T-helper 1 cell treated with Interleukin-12 subunit alpha and Interleukin-12 subunit beta and Interleukin-4 antibody, amounts not matched to agents 30 ng/mL and 1 ng/mL, for 36 hours (primary cell): ENCODE measurements at regions not wholly inside any gene's neighbourhood (a gene's known extent, or its start where the extent isn't known, plus 50 kb on each side); places are given as distances from the start of the nearest gene placed in this dataset.
"Not testable (repeated sequence)": the region's sequence is repeated elsewhere in the genome, so short reads cannot be mapped to it uniquely, and the experiment has no call there.

Experiments used
- intact Hi-C: fragments of 100-400 bp; cut with micrococcal nuclease; formaldehyde crosslinking; loops from one replicate; pipeline ENCODE4 v1.15.1; 2024

DNA sequence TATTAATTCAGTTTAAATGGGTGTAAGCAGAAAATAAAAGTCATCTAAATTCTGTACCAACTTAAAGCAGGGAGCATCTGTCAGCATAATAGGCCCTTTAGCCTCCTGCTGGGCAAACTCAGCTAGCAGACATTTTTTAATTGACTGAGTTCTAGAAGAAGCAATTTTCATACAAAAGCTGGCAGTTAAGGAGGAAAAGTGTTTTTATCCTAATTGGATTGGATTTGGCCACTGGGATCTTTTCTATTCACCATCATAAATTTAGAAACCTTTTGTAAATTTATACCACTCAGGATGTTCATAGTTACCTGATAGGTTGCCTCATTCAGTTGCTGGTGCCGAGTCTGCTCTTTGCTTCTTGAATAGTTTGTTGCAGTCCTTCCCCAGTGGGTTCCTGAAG, 262.7 kb upstream of the FSIP2 start:
- intact Hi-C loops = no loop called here

DNA sequence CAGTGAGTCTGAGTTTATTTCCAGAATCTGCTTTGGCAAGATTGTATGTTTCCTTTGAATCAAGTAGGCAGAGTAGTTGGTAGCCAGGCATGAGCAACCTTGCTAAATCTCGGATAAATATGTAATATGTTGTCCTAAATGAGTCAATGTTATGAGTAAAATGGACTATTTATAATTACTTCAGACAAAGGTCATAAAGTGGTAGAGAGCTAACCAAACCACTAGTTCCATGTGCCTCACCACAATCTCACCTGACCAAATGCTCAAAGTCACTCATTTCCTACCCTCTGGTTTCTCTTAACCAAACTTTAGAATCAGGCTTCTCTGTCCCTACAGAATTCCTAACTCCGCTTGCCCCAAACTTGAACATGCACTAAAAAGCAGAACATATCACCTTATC, 261.2 kb upstream of the FSIP2 start:
- intact Hi-C loops = no loop called here

DNA sequence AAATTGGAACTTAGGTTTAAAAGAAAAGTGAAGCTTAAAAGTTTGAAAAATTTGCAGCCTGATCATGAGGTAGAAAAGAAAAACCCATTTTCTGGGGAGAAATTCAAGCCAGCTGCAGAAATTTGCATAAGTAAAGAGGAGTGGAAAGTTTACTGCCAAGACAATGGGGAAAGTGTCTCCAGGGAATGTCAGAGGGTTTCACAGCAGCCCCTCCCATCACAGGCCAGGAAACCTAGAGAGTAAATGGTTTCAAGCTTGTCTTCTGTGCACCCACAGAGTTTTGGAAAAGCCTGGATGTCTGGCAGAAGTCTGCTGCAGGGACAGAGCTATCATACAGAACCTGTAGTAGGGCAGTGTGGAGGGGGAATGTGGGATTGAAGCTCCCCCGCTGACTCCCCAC, 254.0 kb upstream of the FSIP2 start:
- intact Hi-C loops = no loop called here

DNA sequence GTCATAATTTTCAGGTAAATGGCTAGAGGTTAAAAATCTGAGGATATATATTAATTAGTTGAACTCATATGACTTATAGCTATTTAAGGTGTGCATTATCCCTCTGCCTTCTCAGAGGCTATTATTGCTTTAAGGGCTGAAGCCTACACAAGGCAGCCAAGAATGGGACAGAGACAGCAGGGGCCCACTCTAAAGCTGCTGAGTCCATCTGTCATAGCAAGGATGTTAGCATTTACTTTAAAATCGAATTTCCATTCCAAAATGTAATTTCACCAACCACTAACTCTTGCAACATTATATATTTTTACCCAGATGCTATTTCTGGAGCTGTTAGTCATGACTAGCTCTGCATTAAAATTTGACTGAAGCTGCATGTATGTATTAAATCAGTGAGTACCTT, 236.3 kb upstream of the FSIP2 start:
- intact Hi-C loops = no loop called here

DNA sequence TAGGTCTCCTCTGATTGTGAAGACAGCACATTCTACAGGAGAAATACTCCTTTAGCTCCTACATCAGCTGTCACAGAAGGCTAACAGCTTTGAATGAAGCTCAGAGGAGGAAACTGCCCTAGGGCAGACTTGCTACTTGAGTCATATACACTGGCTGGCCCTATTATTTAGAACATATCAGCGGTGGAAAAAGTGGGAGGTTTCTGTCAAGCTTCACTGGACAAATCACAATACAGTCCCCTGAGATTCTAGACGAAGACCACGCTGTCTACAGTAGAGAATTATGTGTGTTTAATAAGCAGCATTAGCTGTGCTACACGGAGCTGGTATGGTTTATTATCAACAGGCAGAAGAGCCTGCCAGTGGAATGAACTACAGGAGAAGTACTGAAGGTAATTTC, 230.9 kb upstream of the FSIP2 start:
- intact Hi-C loops = no loop called here

- intact Hi-C loops = no loop called here
Observed at GRCh38 chr2:185510060-185510459, 228.5 kb upstream of the FSIP2 start.

GRCh38 chr2:185511925-185512324, 226.7 kb upstream of the FSIP2 start:
- intact Hi-C loops = no loop called here

DNA sequence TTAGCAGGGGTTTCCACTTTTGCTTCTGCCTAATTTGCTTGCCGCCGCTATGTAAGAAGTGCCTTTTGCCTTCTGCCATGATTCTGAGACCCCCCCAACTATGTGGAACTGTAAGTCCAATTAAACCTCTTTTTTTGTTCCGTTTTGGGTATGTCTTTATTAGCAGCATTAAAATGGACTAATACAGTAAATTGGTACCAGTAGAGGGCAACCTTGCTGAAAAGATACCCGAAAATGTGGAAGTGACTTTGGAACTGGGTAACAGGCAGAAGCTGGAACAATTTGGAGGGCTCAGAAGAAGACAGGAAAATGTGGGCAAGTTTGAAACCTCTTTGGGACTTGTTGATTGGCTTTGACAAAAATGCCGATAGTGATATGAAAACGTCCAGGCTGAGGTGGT, 216.1 kb upstream of the FSIP2 start:
- intact Hi-C loops = no loop called here

GRCh38 chr2:185524242-185524641, 214.4 kb upstream of the FSIP2 start:
- intact Hi-C loops = not testable (repeated sequence)

GRCh38 chr2:185526161-185526560, 212.4 kb upstream of the FSIP2 start:
- intact Hi-C loops = no loop called here

- intact Hi-C loops = no loop called here
Observed at GRCh38 chr2:185531721-185532120, 206.9 kb upstream of the FSIP2 start.

DNA sequence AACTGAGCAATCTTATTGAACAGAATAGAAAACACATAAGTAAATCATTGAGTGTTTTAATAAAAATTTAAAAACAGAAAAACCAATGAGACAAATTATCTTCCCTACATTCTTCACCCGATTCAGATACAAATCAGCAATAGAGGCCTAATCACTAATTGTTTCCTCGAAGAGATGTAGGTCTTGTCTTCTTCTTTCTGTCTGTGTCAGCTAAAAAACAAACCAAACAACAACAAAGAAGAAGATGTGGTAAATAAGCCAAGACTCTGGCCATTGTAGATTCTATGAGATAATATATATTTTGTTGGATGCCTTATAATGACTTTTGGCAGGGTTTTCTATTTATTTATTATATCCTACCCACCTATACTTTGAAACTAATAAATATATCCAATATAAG, 200.9 kb upstream of the FSIP2 start:
- intact Hi-C loops = no loop called here

- intact Hi-C loops = no loop called here
Observed at GRCh38 chr2:185567196-185567595, 171.4 kb upstream of the FSIP2 start.

DNA sequence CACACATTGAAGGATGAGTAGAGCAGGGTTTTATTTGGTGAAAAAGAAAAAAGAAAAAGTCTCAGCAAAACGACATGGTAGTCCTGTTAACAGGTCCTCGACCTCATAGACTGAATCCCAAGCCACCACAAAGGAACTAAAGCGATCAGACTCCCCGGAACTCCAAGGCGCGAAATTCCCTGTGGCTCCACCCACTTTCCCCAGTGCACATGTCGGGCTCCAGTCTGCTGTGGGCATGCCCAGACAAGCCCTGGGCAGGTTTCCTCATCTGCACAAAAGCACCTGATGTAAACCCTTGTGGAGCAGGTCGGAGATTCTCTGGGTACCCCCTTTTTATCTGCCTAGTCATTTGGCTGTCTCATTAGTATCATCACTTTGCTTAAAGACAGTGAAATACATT, 170.7 kb upstream of the FSIP2 start:
- intact Hi-C loops = no loop called here

DNA sequence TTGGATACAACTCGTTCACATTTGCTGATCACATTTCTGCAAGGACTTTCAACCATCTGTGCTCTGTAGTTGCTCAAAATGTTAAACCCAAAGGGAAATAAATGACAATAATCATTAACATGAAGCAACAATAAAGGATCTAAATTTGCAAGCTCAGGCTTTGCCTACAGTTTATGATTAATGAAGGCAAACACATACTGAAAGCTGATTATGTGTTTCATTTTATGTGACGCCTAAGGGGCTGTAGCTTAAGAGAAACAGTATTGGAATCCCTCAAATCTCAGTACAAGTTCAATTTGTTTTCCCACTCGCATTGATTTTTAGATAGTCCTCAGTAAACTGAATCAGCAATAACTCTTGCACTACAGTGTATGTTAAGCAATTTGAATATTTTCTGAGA, 160.3 kb upstream of the FSIP2 start:
- intact Hi-C loops = no loop called here

DNA sequence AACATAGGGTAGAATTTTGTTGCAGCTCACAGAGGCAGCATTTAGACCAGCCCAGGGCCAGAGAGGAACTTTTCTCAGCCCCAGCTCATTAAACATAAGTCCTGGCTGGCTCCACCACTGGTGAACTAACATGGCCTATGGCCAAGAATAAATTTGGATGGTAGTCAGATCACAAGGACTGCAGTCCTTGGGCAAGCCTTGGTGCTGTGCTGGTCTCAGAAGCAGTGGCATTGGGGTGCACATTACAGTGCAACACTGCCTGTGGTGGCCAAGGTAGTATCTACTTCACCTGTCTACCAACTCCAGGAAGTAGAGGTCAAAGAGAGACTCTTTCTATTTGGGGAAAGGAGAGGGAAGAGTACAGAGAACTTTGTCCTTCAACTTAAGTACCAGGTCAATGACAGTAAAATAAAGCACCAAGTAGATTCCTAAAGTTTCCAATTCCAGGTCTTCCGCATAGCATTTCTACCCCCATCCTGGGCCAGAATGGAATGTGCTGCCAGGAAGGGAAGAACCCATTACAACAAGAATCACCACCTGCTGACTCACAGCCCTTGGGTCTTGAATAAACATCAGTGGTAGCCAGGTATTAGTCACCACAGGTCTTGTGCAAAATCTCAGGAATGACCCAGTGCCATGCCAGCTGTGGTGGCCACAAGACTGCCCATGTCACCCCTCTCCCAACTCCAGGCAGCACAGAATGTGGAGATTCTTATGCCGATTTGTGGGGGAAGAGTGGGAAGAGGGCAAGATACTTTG, 155.4 kb upstream of the FSIP2 start:
- intact Hi-C loops = no loop called here

GRCh38 chr2:185585165-185585564, 153.4 kb upstream of the FSIP2 start:
- intact Hi-C loops = not testable (repeated sequence)

- intact Hi-C loops = not testable (repeated sequence)
Observed at GRCh38 chr2:185591276-185591675, 147.3 kb upstream of the FSIP2 start.

- intact Hi-C loops = no loop called here
Observed at GRCh38 chr2:185607945-185608344, 130.7 kb upstream of the FSIP2 start.

GRCh38 chr2:185608799-185609198, 129.8 kb upstream of the FSIP2 start:
- intact Hi-C loops = no loop called here

- intact Hi-C loops = no loop called here
Observed at GRCh38 chr2:185610301-185610700, 128.3 kb upstream of the FSIP2 start.

DNA sequence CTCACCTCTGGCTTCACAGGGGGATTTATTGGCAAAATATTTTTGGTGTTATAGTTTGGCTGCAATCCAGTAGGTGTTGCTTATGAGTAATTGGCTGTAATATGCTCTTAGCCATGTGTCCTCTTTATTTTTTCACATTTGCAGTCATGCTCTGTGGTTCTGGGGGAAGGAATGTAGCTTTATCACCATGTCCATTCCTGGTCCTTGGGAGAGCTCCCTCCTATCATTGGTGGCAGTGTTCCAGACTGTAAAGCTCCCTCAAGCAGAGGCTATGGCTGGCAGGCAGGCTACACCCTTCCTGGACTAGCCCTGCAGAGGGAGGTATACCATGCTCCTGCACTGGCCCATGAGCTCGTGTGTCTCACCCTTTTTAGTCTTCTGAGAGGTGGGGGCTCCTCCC, 120.0 kb upstream of the FSIP2 start:
- intact Hi-C loops = no loop called here

GRCh38 chr2:185625604-185626003, 113.0 kb upstream of the FSIP2 start:
- intact Hi-C loops = no loop called here

- intact Hi-C loops = no loop called here
Observed at GRCh38 chr2:185628985-185629384, 109.6 kb upstream of the FSIP2 start.
